ENCODE measurements at regions not wholly inside any gene's neighbourhood (a gene's known extent, or its start where the extent isn't known, plus 50 kb on each side); places are given as distances from the start of the nearest gene placed in this dataset.

DNA sequence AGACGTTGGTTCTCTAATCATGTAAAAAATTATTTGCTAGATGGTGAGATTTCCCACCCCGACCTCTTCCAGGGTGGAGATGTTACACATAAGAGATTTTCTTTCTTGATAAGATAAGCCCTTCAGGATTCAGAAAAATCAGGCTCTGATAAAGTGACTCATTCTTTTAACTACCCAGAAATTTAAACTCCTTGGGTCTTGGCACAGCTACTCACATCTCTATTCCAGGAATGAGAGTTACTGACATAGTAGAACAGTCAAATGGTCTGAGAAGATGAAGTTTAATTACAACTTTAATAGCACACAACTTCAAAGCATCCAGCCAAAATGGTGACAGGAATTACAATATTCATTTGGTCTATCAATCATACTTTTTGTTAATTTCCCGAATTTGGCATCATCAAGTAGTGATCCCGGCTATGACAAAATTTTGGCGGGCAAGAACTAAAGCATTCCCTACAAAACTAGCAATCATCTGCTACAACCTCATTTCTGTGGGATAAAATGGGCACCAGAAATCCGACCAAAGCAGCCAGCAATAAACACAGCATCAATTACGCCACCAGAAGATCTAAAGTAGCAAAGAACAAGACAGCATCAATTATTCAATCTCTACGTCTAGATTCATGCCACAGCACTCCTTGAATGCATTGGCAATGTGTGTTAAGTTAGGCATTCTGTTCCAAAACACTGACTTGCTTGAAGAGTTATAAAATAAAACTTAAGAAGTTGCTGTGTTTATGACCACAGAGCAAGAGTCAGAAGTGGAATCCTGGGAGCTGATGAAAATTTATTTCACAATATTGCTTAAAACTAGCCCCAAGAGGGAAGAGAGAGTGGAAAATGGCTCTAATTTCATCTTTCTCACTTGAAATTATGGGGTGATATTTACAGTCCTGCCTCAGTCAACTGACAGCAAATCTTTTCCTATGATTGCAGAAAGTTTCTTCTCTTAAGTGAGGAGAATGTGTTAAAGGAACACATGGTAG, 565.7 kb upstream of the ANKRD30A start:
- Histone ChIP-seq H4K5ac (ENCODE audit: low read depth, low read length) (no peak overlapping the region), H2BK20ac (ENCODE audit: low read depth, low read length) (no peak overlapping the region), H3K18ac (ENCODE audit: low read depth, low read length) (no peak overlapping the region), H2BK15ac (ENCODE audit: low read depth, low read length) (no peak overlapping the region), H3K23ac (ENCODE audit: low read depth, low read length) (no peak overlapping the region), H3K56ac (ENCODE audit: extremely low read depth, insufficient read depth, low read length) (no peak overlapping the region), H2AK9ac (replicated peaks; ENCODE audit: low read depth, low read length, poor library complexity) (no peak overlapping the region), H3K4ac (ENCODE audit: low read depth, low read length) (no peak overlapping the region), H2BK120ac (ENCODE audit: low read depth, low read length) (no peak overlapping the region), H4K20me1 (ENCODE audit: insufficient read depth, low read length) (no peaks in the 10 kb centered on the region), H3K14ac (replicated peaks; ENCODE audit: low read depth, low read length) (no peak overlapping the region), H3K27ac (ENCODE audit: insufficient read depth, low read length) (no peak overlapping the region), H3K4me1 (ENCODE audit: control insufficient read depth, insufficient read depth, low read length) (no peaks in the 10 kb centered on the region), H3K4me3 (ENCODE audit: insufficient read depth, low read depth, low read length) (no peak overlapping the region), H3K9me3 (ENCODE audit: control insufficient read depth, insufficient read depth, low read length) (no peaks in the 10 kb centered on the region), H4K91ac (ENCODE audit: insufficient read depth, low read depth, low read length) (no peak overlapping the region), H3K36me3 (ENCODE audit: control insufficient read depth, insufficient read depth, low read length) (no peaks in the 10 kb centered on the region), H3K9ac (ENCODE audit: low read depth, low read length) (no peak overlapping the region), H2AFZ (replicated peaks; ENCODE audit: low read length, poor library complexity) (no peak overlapping the region), H2AK5ac (ENCODE audit: low read depth, low read length) (no peak overlapping the region), H2BK5ac (ENCODE audit: low read depth, low read length, poor library complexity, severe bottlenecking) (no peak overlapping the region), H3K27me3 (ENCODE audit: control insufficient read depth, insufficient read depth, low read length) (no peaks in the 10 kb centered on the region), H4K8ac (ENCODE audit: low read depth in 2 of 2, low read length in 2 of 2) (no peak overlapping the region), H3K9me1 (ENCODE audit: insufficient read depth, low read length) (no peaks in the 10 kb centered on the region), H3K79me1 (ENCODE audit: low read depth in 1 of 2, low read length in 2 of 2) (no peaks in the 10 kb centered on the region), H3K4me2 (ENCODE audit: low read depth, low read length) (no peak overlapping the region)
- in situ Hi-C loops (cut with MboI; ENCODE audit: low sequenced_read_pairs) = no loop called here
- ATAC-seq (ENCODE audit: low read depth) = peak; percentile 37
- DNase-seq = peak; percentile 39
- dilution Hi-C loops (cut with HindIII; ENCODE audit: low sequenced_read_pairs, unreplicated experiment) = no loop called here
- BruUV-seq (replicated peaks) = no TSS peak
- intact Hi-C loops (cut with micrococcal nuclease) = no loop called here
- ChIA-PET CTCF (interaction anchor here (0.9 kb wide), 1 partner anchor 19 kb away, joined by 3 read pairs; no protein-coding TSS in a partner anchor), POLR2A (ENCODE audit: unreplicated experiment) (no interaction called here)
- TF ChIP-seq, protein P1, sequence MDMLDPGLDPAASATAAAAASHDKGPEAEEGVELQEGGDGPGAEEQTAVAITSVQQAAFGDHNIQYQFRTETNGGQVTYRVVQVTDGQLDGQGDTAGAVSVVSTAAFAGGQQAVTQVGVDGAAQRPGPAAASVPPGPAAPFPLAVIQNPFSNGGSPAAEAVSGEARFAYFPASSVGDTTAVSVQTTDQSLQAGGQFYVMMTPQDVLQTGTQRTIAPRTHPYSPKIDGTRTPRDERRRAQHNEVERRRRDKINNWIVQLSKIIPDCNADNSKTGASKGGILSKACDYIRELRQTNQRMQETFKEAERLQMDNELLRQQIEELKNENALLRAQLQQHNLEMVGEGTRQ (IDR thresholded peaks at IDR 0.05; ENCODE audit: low read depth, low read length) = no peak
- TF ChIP-seq CEBPB (IDR thresholded peaks at IDR 0.05; ENCODE audit: low read depth, low read length) (peak; percentile 48; the same call in 1 of the 2 replicates), NFE2L2 (IDR thresholded peaks at IDR 0.05; ENCODE audit: low read depth, low read length) (no peak)
- 21% methylated on average over 2 of the region's 8 CpGs; no CpG with 5 or more reads in 1 of the 2 experiments for WGBS, 2 experiments (ENCODE audit: extremely low coverage in 2 of 2, insufficient read length in 1 of 2)

Measured in IMR-90 (cell line).